GM21447 (cell line): ENCODE measurements at regions not wholly inside any gene's neighbourhood (a gene's known extent, or its start where the extent isn't known, plus 50 kb on each side); places are given as distances from the start of the nearest gene placed in this dataset.
"Not testable (repeated sequence)": the region's sequence is repeated elsewhere in the genome, so short reads cannot be mapped to it uniquely, and the experiment has no call there.

Experiments
- ATAC-seq: cut with Tn5 transposase; IDR thresholded peaks from one replicate; pipeline ENCODE4 v1.9.1; 2021; ENCODE audit not compliant: unreplicated experiment

- no peak for ATAC-seq
These were observed 179.6 kb downstream of the TBC1D2B start for GRCh38 chr15:77897896-77898406.

- ATAC-seq = not testable (repeated sequence)
These were observed 180.2 kb downstream of the TBC1D2B start for GRCh38 chr15:77897113-77897895.

- ATAC-seq = not testable (repeated sequence)
These were observed 181.1 kb downstream of the TBC1D2B start for GRCh38 chr15:77896147-77897112.

GRCh38 chr15:77895742-77896141 is 181.8 kb downstream of the TBC1D2B start:
- ATAC-seq = no peak

- ATAC-seq = not testable (repeated sequence)
These were observed 182.4 kb downstream of the TBC1D2B start for GRCh38 chr15:77895145-77895544.

- not testable (repeated sequence) for ATAC-seq
These were observed 183.6 kb downstream of the TBC1D2B start for GRCh38 chr15:77893671-77894640.

GRCh38 chr15:77893246-77893645 is 184.3 kb downstream of the TBC1D2B start:
- ATAC-seq = not testable (repeated sequence)

- ATAC-seq = no peak
These were observed 185.2 kb downstream of the TBC1D2B start for GRCh38 chr15:77892335-77892734.

GRCh38 chr15:77891862-77892261 is 185.6 kb downstream of the TBC1D2B start:
- not testable (repeated sequence) for ATAC-seq

- ATAC-seq = peak; percentile 62
These were observed 186.4 kb downstream of the TBC1D2B start for GRCh38 chr15:77890911-77891801.

GRCh38 chr15:77889828-77890725 is 187.4 kb downstream of the TBC1D2B start:
- ATAC-seq = not testable (repeated sequence)

- no peak for ATAC-seq
These were observed 188.3 kb downstream of the TBC1D2B start for GRCh38 chr15:77889009-77889806.

GRCh38 chr15:77887563-77888429 is 189.7 kb downstream of the TBC1D2B start:
- not testable (repeated sequence) for ATAC-seq

- ATAC-seq = no peak
These were observed 190.6 kb downstream of the TBC1D2B start for GRCh38 chr15:77886805-77887448.

- not testable (repeated sequence) for ATAC-seq
These were observed 191.5 kb downstream of the TBC1D2B start for GRCh38 chr15:77885877-77886500.
